Ovary (tissue), 3 donors: ENCODE measurements at regions not wholly inside any gene's neighbourhood (a gene's known extent, or its start where the extent isn't known, plus 50 kb on each side); places are given as distances from the start of the nearest gene placed in this dataset.

Source experiments
- CTCF ChIP-seq, 3 donors: fragments of 450-650 bp in 2 of 3; fragments of 200-600 bp in 1 of 3; IDR thresholded peaks; one replicate each; pipeline versions ENCODE4 v1.5.1 to v1.8.0; 2016 to 2022; ENCODE audit warnings: antibody characterized with exemption in 3 of 3, mild to moderate bottlenecking in 1 of 3
- POLR2A ChIP-seq: fragments of 450-650 bp; IDR thresholded peaks from one replicate; pipeline ENCODE4 v1.6.1; 2017; ENCODE audit warnings: antibody characterized with exemption, mild to moderate bottlenecking, moderate library complexity
- donor health status: DM: no; HTN: no; CAD: no.

DNA sequence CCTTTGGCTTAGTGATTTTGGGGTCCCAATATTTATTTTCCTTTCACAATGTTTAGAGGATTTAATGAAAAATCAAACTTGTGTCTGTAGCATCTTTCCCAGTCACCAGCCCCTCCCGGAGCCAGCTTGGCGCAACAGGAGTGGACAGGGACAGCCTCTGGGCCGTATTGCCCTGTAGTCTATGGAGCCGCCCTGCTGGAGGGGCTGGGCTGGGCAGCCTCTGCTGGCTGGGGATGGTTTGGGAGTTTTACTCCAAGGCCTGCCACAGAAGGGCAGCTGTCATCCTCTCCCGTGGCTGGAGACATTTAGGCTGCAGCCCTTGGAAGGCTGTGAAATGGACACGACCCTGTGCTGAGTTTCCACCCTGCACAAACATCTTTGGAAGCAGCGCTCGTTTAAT lies 89.4 kb upstream of the RGMA start:
- TF ChIP-seq CTCF (IDR thresholded peaks at IDR 0.05): no peak
- TF ChIP-seq POLR2A: no peak
